Left lung (tissue), 4 donors: ENCODE measurements at regions not wholly inside any gene's neighbourhood (a gene's known extent, or its start where the extent isn't known, plus 50 kb on each side); places are given as distances from the start of the nearest gene placed in this dataset.

ENCODE experiments used
- ATAC-seq: fragments of 200-7000 bp; cut with Tn5 transposase; one replicate; pipeline ENCODE4 v1.9.1; 2020; ENCODE audit warnings: moderate library complexity
- DNase-seq, 4 donors: peaks; one replicate each; pipeline ENCODE4 v3.0.0-alpha.2; 2013 to 2020
- H3K27ac ChIP-seq, 2 donors: fragments of 200-600 bp; sonication (generic) in 1 of 2; one replicate each; pipeline versions ENCODE4 v1.5.0 to v1.8.0; 2020 to 2021
- H3K27me3 ChIP-seq, 2 donors: fragments of 200-600 bp; sonication (generic) in 1 of 2; one replicate each; pipeline versions ENCODE4 v1.5.0 to v1.8.0; 2020 to 2021
- H3K36me3 ChIP-seq, 2 donors: fragments of 200-600 bp; sonication (generic) in 1 of 2; one replicate each; pipeline versions ENCODE4 v1.5.0 to v1.8.0; 2020 to 2021
- H3K4me1 ChIP-seq, 2 donors: fragments of 200-600 bp; one replicate each; pipeline ENCODE4 v1.8.0; 2021
- H3K4me3 ChIP-seq, 2 donors: fragments of 200-600 bp; sonication (generic) in 1 of 2; one replicate each; pipeline versions ENCODE4 v1.5.0 to v1.8.0; 2020 to 2021; ENCODE audit warnings: mild to moderate bottlenecking in 1 of 2
- H3K9me3 ChIP-seq, 2 donors: fragments of 200-600 bp; sonication (generic) in 1 of 2; one replicate each; pipeline versions ENCODE4 v1.5.0 to v1.8.0; 2020 to 2021
- CTCF ChIP-seq, 2 donors: fragments of 200-600 bp; sonication (generic) in 1 of 2; IDR thresholded peaks; one replicate each; pipeline versions ENCODE4 v1.5.0 to v1.8.0; 2021; ENCODE audit warnings: antibody characterized with exemption in 2 of 2
- intact Hi-C, 2 donors: fragments of 100-400 bp; cut with DNase I; formaldehyde crosslinking; loops; one replicate each; pipeline versions ENCODE4 v1.11.2 to v1.14.2; 2022
- donor health status: DM: no; HTN: yes; CAD: no.
- donor health status: DM: no; HTN: no; CAD: no.

GRCh38 chr3:95612611-95613010 is 1201.8 kb upstream of the EPHA6 start:
- Histone ChIP-seq H3K27ac (no peak overlapping the region), H3K36me3 (no peaks in the 10 kb centered on the region), H3K27me3 (no peaks in the 10 kb centered on the region), H3K9me3 (peaks cover 0 to 12% of the 10 kb centered on the region in 2 donors), H3K4me3 (no peak overlapping the region), H3K4me1 (no peaks in the 10 kb centered on the region)
- TF ChIP-seq CTCF (IDR thresholded peaks at IDR 0.05): no peak
- ATAC-seq: no peak
- DNase-seq: no peak
- intact Hi-C loops: no loop called here

GRCh38 chr3:95613993-95614392 is 1200.4 kb upstream of the EPHA6 start:
- ATAC-seq: no peak
- Histone ChIP-seq H3K27ac (no peak overlapping the region), H3K9me3 (peaks cover 0 to under 1% of the 10 kb centered on the region in 2 donors), H3K27me3 (no peaks in the 10 kb centered on the region), H3K4me3 (no peak overlapping the region), H3K36me3 (no peaks in the 10 kb centered on the region), H3K4me1 (no peaks in the 10 kb centered on the region)
- DNase-seq: no peak
- TF ChIP-seq CTCF (IDR thresholded peaks at IDR 0.05): no peak
- intact Hi-C loops: no loop called here

- no peak for TF ChIP-seq CTCF (IDR thresholded peaks at IDR 0.05)
- intact Hi-C loops: no loop called here
- ATAC-seq: no peak
These were observed 1198.6 kb upstream of the EPHA6 start for GRCh38 chr3:95615592-95616310.

GRCh38 chr3:95626107-95626506 is 1188.3 kb upstream of the EPHA6 start:
- no peaks in the 10 kb centered on the region for H3K36me3 ChIP-seq
- DNase-seq (no peak), ATAC-seq (no peak)
- H3K4me3 ChIP-seq: no peak overlapping the region
- intact Hi-C loops: no loop called here
- H3K4me1 ChIP-seq: no peaks in the 10 kb centered on the region
- H3K27me3 ChIP-seq: no peaks in the 10 kb centered on the region
- H3K27ac ChIP-seq: no peak overlapping the region
- no peaks in the 10 kb centered on the region for H3K9me3 ChIP-seq
- TF ChIP-seq CTCF (IDR thresholded peaks at IDR 0.05): no peak

More at GRCh38 chr3:95615592-95616310, 1198.6 kb upstream of the EPHA6 start:
- Histone ChIP-seq H3K36me3 (no peaks in the 10 kb centered on the region), H3K4me3 (no peak overlapping the region), H3K4me1 (no peaks in the 10 kb centered on the region), H3K27ac (no peak overlapping the region), H3K9me3 (no peaks in the 10 kb centered on the region), H3K27me3 (no peaks in the 10 kb centered on the region)
- DNase-seq: peak in 1 of 4 donors; percentile 20

- H3K4me1 ChIP-seq: no peaks in the 10 kb centered on the region
- no peaks in the 10 kb centered on the region for H3K27me3 ChIP-seq
- no peak for TF ChIP-seq CTCF (IDR thresholded peaks at IDR 0.05)
- DNase-seq (no peak), ATAC-seq (no peak)
- H3K9me3 ChIP-seq: no peaks in the 10 kb centered on the region
- H3K27ac ChIP-seq: no peak overlapping the region
- no peaks in the 10 kb centered on the region for H3K36me3 ChIP-seq
- intact Hi-C loops: no loop called here
- H3K4me3 ChIP-seq: no peak overlapping the region
These were observed 1187.1 kb upstream of the EPHA6 start for GRCh38 chr3:95627293-95627692.
